Neural cell (in vitro differentiated cells): ENCODE measurements at regions not wholly inside any gene's neighbourhood (a gene's known extent, or its start where the extent isn't known, plus 50 kb on each side); places are given as distances from the start of the nearest gene placed in this dataset.

Experiments
- H2AFZ ChIP-seq: fragments of 200-600, 300-800 bp; sonication (generic), shearing (Covaris generic); 2 replicates; pipeline ENCODE4 v1.6.0; 2014; ENCODE audit warnings: low read depth, mild to moderate bottlenecking, antibody characterized with exemption, low read length, moderate library complexity
- H3F3A ChIP-seq: fragments of 200-600 bp; shearing (Covaris generic); 2 replicates; pipeline ENCODE4 v1.6.1; 2016; ENCODE audit warnings: mild to moderate bottlenecking, moderate library complexity, mixed read lengths, antibody characterized with exemption, low read length; ENCODE audit not compliant: insufficient read depth, poor library complexity, severe bottlenecking
- H3K27ac ChIP-seq: fragments of 200-600, 300-800 bp; sonication (generic), shearing (Covaris generic); 2 replicates; pipeline ENCODE4 v1.5.1; 2014; ENCODE audit warnings: mild to moderate bottlenecking, low read length, moderate library complexity
- H3K27me3 ChIP-seq: fragments of 300-800, 200-600 bp; sonication (generic), shearing (Covaris generic); 2 replicates; pipeline ENCODE4 v1.6.0; 2014; ENCODE audit warnings: mild to moderate bottlenecking, low read depth, low read length, moderate library complexity; ENCODE audit not compliant: insufficient read depth
- H3K36me3 ChIP-seq: fragments of 300-800, 200-600 bp; sonication (generic), shearing (Covaris generic); 2 replicates; pipeline ENCODE4 v1.5.1; 2014; ENCODE audit warnings: mild to moderate bottlenecking, antibody characterized with exemption, low read length, moderate library complexity; ENCODE audit not compliant: insufficient read depth
- H3K4me2 ChIP-seq: fragments of 300-800, 200-600 bp; sonication (generic), shearing (Covaris generic); 2 replicates; pipeline ENCODE4 v1.6.0; 2014; ENCODE audit warnings: mild to moderate bottlenecking, low read length
- H3K4me3 ChIP-seq: fragments of 300-800, 200-600 bp; sonication (generic), shearing (Covaris generic); 2 replicates; pipeline ENCODE4 v1.5.1; 2014; ENCODE audit warnings: mild to moderate bottlenecking, low read length, moderate library complexity
- H3K79me2 ChIP-seq: fragments of 200-600 bp; shearing (Covaris generic); replicated peaks from 2 replicates; pipeline ENCODE4 v1.6.0; 2014; ENCODE audit warnings: mild to moderate bottlenecking, low read length, moderate library complexity; ENCODE audit not compliant: insufficient read depth
- H3K9ac ChIP-seq: fragments of 300-800, 200-600 bp; sonication (generic), shearing (Covaris generic); 2 replicates; pipeline ENCODE4 v1.6.1; 2016; ENCODE audit warnings: mild to moderate bottlenecking, low read length, mixed read lengths
- H3K9me2 ChIP-seq: fragments of 200-600 bp; shearing (Covaris generic); 2 replicates; pipeline ENCODE4 v1.6.1; 2016; ENCODE audit warnings: mild to moderate bottlenecking, low read length, mixed read lengths; ENCODE audit not compliant: insufficient read depth
- H3K9me3 ChIP-seq: fragments of 200-600, 300-800 bp; sonication (generic), shearing (Covaris generic); 2 replicates; pipeline ENCODE4 v1.6.1; 2016; ENCODE audit warnings: mild to moderate bottlenecking, mixed run types, low read length, moderate library complexity, mixed read lengths
- H4K20me1 ChIP-seq: fragments of 200-600 bp; shearing (Covaris generic); 2 replicates; pipeline ENCODE4 v1.6.1; 2016; ENCODE audit warnings: mild to moderate bottlenecking, mixed run types; ENCODE audit not compliant: insufficient read depth
- CTCF ChIP-seq: fragments of 450-650 bp; IDR thresholded peaks from 2 replicates; pipeline ENCODE4 v1.5.1; 2014; ENCODE audit warnings: antibody characterized with exemption, mild to moderate bottlenecking, moderate library complexity; ENCODE audit not compliant: poor library complexity, severe bottlenecking
- EP300 ChIP-seq: fragments of 450-650 bp; conservative IDR thresholded peaks from 2 replicates; pipeline ENCODE4 v1.6.1; 2014; ENCODE audit warnings: antibody characterized with exemption, mild to moderate bottlenecking, moderate library complexity; ENCODE audit not compliant: poor library complexity, severe bottlenecking
- EZH2 ChIP-seq: fragments of 200-600, 300-800 bp; shearing (Covaris generic), sonication (generic); IDR thresholded peaks from 2 replicates; pipeline ENCODE4 v1.6.1; 2014; ENCODE audit warnings: antibody characterized with exemption, low read length, borderline replicate concordance, mild to moderate bottlenecking; ENCODE audit not compliant: insufficient read depth, poor library complexity, severe bottlenecking
- MXI1 ChIP-seq: fragments of 450-650 bp; conservative IDR thresholded peaks from 2 replicates; pipeline ENCODE4 v1.6.1; 2014; ENCODE audit warnings: antibody characterized with exemption, mild to moderate bottlenecking; ENCODE audit not compliant: poor library complexity, severe bottlenecking
- POLR2AphosphoS5 ChIP-seq: IDR thresholded peaks from 2 replicates; pipeline ENCODE4 v1.6.1; 2012
- RAD21 ChIP-seq: fragments of 450-650 bp; conservative IDR thresholded peaks from 2 replicates; pipeline ENCODE4 v1.6.1; 2014; ENCODE audit warnings: antibody characterized with exemption, mild to moderate bottlenecking, moderate library complexity
- SMC3 ChIP-seq: fragments of 450-650 bp; conservative IDR thresholded peaks from 2 replicates; pipeline ENCODE4 v1.6.1; 2014; ENCODE audit warnings: antibody characterized with exemption, mild to moderate bottlenecking, moderate library complexity; ENCODE audit not compliant: poor library complexity
- TAF1 ChIP-seq: IDR thresholded peaks from 2 replicates; pipeline ENCODE4 v1.6.1; 2012; ENCODE audit warnings: low read depth
- TF ChIP-seq, protein P1 (sequence below): IDR thresholded peaks from 2 replicates; pipeline ENCODE4 v1.6.1; 2012; ENCODE audit warnings: borderline replicate concordance

GRCh38 chr13:22219709-22220108, 548.8 kb downstream of the FGF9 start:
- Histone ChIP-seq H3K27me3 (peaks cover 98% of the 10 kb centered on the region), H3K4me2 (no peak overlapping the region), H3K9ac (no peak overlapping the region), H3K4me3 (no peak overlapping the region), H2AFZ (no peak overlapping the region), H3K36me3 (no peaks in the 10 kb centered on the region), H3K27ac (no peak overlapping the region), H3K9me2 (no peaks in the 10 kb centered on the region), H3F3A (no peaks in the 10 kb centered on the region), H3K9me3 (no peaks in the 10 kb centered on the region), H4K20me1 (no peaks in the 10 kb centered on the region), H3K79me2 (no peaks in the 10 kb centered on the region)
- TF ChIP-seq CTCF (no peak), EP300 (no peak), SMC3 (no peak), POLR2AphosphoS5 (no peak), EZH2 (no peak), TAF1 (no peak), RAD21 (no peak), MXI1 (no peak)
- TF ChIP-seq, protein P1, sequence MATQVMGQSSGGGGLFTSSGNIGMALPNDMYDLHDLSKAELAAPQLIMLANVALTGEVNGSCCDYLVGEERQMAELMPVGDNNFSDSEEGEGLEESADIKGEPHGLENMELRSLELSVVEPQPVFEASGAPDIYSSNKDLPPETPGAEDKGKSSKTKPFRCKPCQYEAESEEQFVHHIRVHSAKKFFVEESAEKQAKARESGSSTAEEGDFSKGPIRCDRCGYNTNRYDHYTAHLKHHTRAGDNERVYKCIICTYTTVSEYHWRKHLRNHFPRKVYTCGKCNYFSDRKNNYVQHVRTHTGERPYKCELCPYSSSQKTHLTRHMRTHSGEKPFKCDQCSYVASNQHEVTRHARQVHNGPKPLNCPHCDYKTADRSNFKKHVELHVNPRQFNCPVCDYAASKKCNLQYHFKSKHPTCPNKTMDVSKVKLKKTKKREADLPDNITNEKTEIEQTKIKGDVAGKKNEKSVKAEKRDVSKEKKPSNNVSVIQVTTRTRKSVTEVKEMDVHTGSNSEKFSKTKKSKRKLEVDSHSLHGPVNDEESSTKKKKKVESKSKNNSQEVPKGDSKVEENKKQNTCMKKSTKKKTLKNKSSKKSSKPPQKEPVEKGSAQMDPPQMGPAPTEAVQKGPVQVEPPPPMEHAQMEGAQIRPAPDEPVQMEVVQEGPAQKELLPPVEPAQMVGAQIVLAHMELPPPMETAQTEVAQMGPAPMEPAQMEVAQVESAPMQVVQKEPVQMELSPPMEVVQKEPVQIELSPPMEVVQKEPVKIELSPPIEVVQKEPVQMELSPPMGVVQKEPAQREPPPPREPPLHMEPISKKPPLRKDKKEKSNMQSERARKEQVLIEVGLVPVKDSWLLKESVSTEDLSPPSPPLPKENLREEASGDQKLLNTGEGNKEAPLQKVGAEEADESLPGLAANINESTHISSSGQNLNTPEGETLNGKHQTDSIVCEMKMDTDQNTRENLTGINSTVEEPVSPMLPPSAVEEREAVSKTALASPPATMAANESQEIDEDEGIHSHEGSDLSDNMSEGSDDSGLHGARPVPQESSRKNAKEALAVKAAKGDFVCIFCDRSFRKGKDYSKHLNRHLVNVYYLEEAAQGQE: no peak

- Histone ChIP-seq H3K27ac (no peak overlapping the region), H3K79me2 (no peaks in the 10 kb centered on the region), H3K36me3 (no peaks in the 10 kb centered on the region), H3K9ac (no peak overlapping the region), H3K4me2 (no peak overlapping the region), H3K9me2 (no peaks in the 10 kb centered on the region), H4K20me1 (no peaks in the 10 kb centered on the region), H3K9me3 (no peaks in the 10 kb centered on the region), H2AFZ (no peak overlapping the region), H3K27me3 (peaks cover 100% of the 10 kb centered on the region), H3K4me3 (no peak overlapping the region), H3F3A (no peaks in the 10 kb centered on the region)
- TF ChIP-seq EZH2: no peak
- no peak for TF ChIP-seq EP300
- no peak for TF ChIP-seq RAD21
- no peak for TF ChIP-seq MXI1
- TF ChIP-seq, protein P1: no peak
- TF ChIP-seq SMC3: no peak
- TF ChIP-seq TAF1: no peak
- no peak for TF ChIP-seq POLR2AphosphoS5
- no peak for TF ChIP-seq CTCF
Measured at GRCh38 chr13:22220151-22221135, 549.6 kb downstream of the FGF9 start.
